Endodermal cell (in vitro differentiated cells): ENCODE measurements at regions not wholly inside any gene's neighbourhood (a gene's known extent, or its start where the extent isn't known, plus 50 kb on each side); places are given as distances from the start of the nearest gene placed in this dataset.

Experiments used
- DNase-seq: peaks from one replicate; pipeline ENCODE4 v3.0.0-alpha.2; 2017
- H3K27ac ChIP-seq: 2 replicates; pipeline ENCODE4 v1.5.1; 2013; ENCODE audit warnings: mild to moderate bottlenecking, low read depth, low read length, moderate library complexity
- H3K27me3 ChIP-seq: 2 replicates; pipeline ENCODE4 v1.6.1; 2013; ENCODE audit warnings: mild to moderate bottlenecking, low read length, moderate library complexity; ENCODE audit not compliant: insufficient read depth, control insufficient read depth, poor library complexity, severe bottlenecking
- H3K36me3 ChIP-seq: 2 replicates; pipeline ENCODE4 v1.7.0; 2013; ENCODE audit warnings: mild to moderate bottlenecking, low read length, moderate library complexity; ENCODE audit not compliant: control insufficient read depth, insufficient read depth
- H3K4me1 ChIP-seq: one replicate; pipeline ENCODE4 v1.7.0; 2013; ENCODE audit warnings: low read length; ENCODE audit not compliant: control insufficient read depth, insufficient read depth
- H3K4me3 ChIP-seq: 2 replicates; pipeline ENCODE4 v1.5.1; 2013; ENCODE audit warnings: mild to moderate bottlenecking, low read length, moderate library complexity
- H3K9ac ChIP-seq: 2 replicates; pipeline ENCODE4 v1.6.1; 2013; ENCODE audit warnings: mild to moderate bottlenecking, low read length, moderate library complexity; ENCODE audit not compliant: poor library complexity, severe bottlenecking; ENCODE audit errors: extremely low read depth
- H3K9me3 ChIP-seq: 2 replicates; pipeline ENCODE4 v1.6.1; 2013; ENCODE audit warnings: mild to moderate bottlenecking, low read length, moderate library complexity; ENCODE audit not compliant: control insufficient read depth
- H3K27ac Mint-ChIP-seq: 2 replicates; pipeline ENCODE4 v1.8.0; 2020; ENCODE audit warnings: mixed read lengths
- H3K27me3 Mint-ChIP-seq: 2 replicates; pipeline ENCODE4 v1.8.0; 2021; ENCODE audit warnings: mild to moderate bottlenecking, mixed read lengths; ENCODE audit not compliant: insufficient read depth
- H3K36me3 Mint-ChIP-seq: 2 replicates; pipeline ENCODE4 v1.8.0; 2020; ENCODE audit warnings: low read depth, mixed read lengths
- H3K4me1 Mint-ChIP-seq: 2 replicates; pipeline ENCODE4 v1.8.0; 2020; ENCODE audit warnings: mixed read lengths
- H3K4me3 Mint-ChIP-seq: 2 replicates; pipeline ENCODE4 v1.8.0; 2020; ENCODE audit warnings: mild to moderate bottlenecking, moderate library complexity, mixed read lengths
- H3K9me3 Mint-ChIP-seq: 2 replicates; pipeline ENCODE4 v1.8.0; 2020; ENCODE audit warnings: mild to moderate bottlenecking, mixed read lengths
- CTCF ChIP-seq: fragments of 200-600 bp; sonication (generic); conservative IDR thresholded peaks from 2 replicates; pipeline ENCODE4 v1.5.0; 2021; ENCODE audit warnings: antibody characterized with exemption, mild to moderate bottlenecking
- WGBS, 2 experiments: methylation state at CpG; one replicate each; pipeline versions ENCODE4 v1.1.5 to v1.1.7; 2013; ENCODE audit warnings: missing lambda C conversion rate in 2 of 2, mixed read lengths in 1 of 2; ENCODE audit not compliant: insufficient coverage in 1 of 2, insufficient read length in 1 of 2; 5-methylcytosine and 5-hydroxymethylcytosine counted together

- no peak overlapping the region for H3K4me3 Mint-ChIP-seq
- H3K9me3 Mint-ChIP-seq, result no peaks in the 10 kb centered on the region
- DNase-seq, result no peak
- no peak overlapping the region for H3K27ac Mint-ChIP-seq
- 91 to 97% methylated on average over 4 to 5 of the region's 5 CpGs for WGBS, 2 experiments
- H3K9me3 ChIP-seq, result no peaks in the 10 kb centered on the region
- H3K27me3 ChIP-seq, result no peaks in the 10 kb centered on the region
- H3K4me1 Mint-ChIP-seq, result peaks cover 10% of the 10 kb centered on the region
- H3K9ac ChIP-seq, result no peak overlapping the region
- TF ChIP-seq CTCF, result no peak
- H3K36me3 ChIP-seq, result no peaks in the 10 kb centered on the region
- no peak overlapping the region for H3K27ac ChIP-seq
- no peaks in the 10 kb centered on the region for H3K36me3 Mint-ChIP-seq
- H3K4me3 ChIP-seq, result no peak overlapping the region
- H3K27me3 Mint-ChIP-seq, result peaks cover 6% of the 10 kb centered on the region
- H3K4me1 ChIP-seq, result peaks cover 12% of the 10 kb centered on the region
These were observed 189.6 kb upstream of the THBS1 start for GRCh38 chr15:39391230-39391629.

- no peak overlapping the region for H3K27ac ChIP-seq
- Mint-ChIP-seq H3K27ac (no peak overlapping the region), H3K36me3 (no peaks in the 10 kb centered on the region), H3K4me1 (peaks cover 10% of the 10 kb centered on the region), H3K27me3 (peaks cover 10% of the 10 kb centered on the region), H3K9me3 (no peaks in the 10 kb centered on the region), H3K4me3 (no peak overlapping the region)
- no peaks in the 10 kb centered on the region for H3K27me3 ChIP-seq
- no peak overlapping the region for H3K9ac ChIP-seq
- H3K36me3 ChIP-seq, result no peaks in the 10 kb centered on the region
- H3K4me3 ChIP-seq, result no peak overlapping the region
- no peaks in the 10 kb centered on the region for H3K9me3 ChIP-seq
- H3K4me1 ChIP-seq, result peaks cover 12% of the 10 kb centered on the region
- no peak for DNase-seq
- WGBS, 2 experiments, result 50 to 53% methylated on average over 1 to 3 of the region's 4 CpGs
- TF ChIP-seq CTCF, result no peak
These were observed 188.3 kb upstream of the THBS1 start for GRCh38 chr15:39392469-39393047.

- no peak overlapping the region for H3K4me3 Mint-ChIP-seq
- no peak overlapping the region for H3K27ac ChIP-seq
- H3K4me1 Mint-ChIP-seq, result peaks cover 6% of the 10 kb centered on the region
These were observed 187.1 kb upstream of the THBS1 start for GRCh38 chr15:39393575-39394335.

More at GRCh38 chr15:39393575-39394335, 187.1 kb upstream of the THBS1 start:
- peaks cover 10% of the 10 kb centered on the region for H3K27me3 Mint-ChIP-seq
- H3K4me3 ChIP-seq, result no peak overlapping the region
- H3K9me3 ChIP-seq, result no peaks in the 10 kb centered on the region
- H3K4me1 ChIP-seq, result peaks cover 12% of the 10 kb centered on the region
- H3K36me3 Mint-ChIP-seq, result no peaks in the 10 kb centered on the region
- H3K9ac ChIP-seq, result no peak overlapping the region
- no peaks in the 10 kb centered on the region for H3K27me3 ChIP-seq
- no peaks in the 10 kb centered on the region for H3K36me3 ChIP-seq
- no peak overlapping the region for H3K27ac Mint-ChIP-seq
- no peak for TF ChIP-seq CTCF
- WGBS, 2 experiments, result 78 to 93% methylated on average over 2 to 4 of the region's 4 CpGs
- no peaks in the 10 kb centered on the region for H3K9me3 Mint-ChIP-seq
- DNase-seq, result no peak
